Memory B cell (primary cell): ENCODE measurements at regions not wholly inside any gene's neighbourhood (a gene's known extent, or its start where the extent isn't known, plus 50 kb on each side); places are given as distances from the start of the nearest gene placed in this dataset.
"Not testable (repeated sequence)": the region's sequence is repeated elsewhere in the genome, so short reads cannot be mapped to it uniquely, and the experiment has no call there.

ENCODE experiments used
- ATAC-seq: fragments of 150-1000 bp; cut with Tn5 transposase; 2 replicates; pipeline ENCODE4 v1.10.0; 2021; ENCODE audit warnings: low read depth, mild to moderate bottlenecking, moderate library complexity
- DNase-seq, 2 donors: peaks; one replicate each; pipeline ENCODE4 v3.0.0; 2022; ENCODE audit warnings: low spot score in 2 of 2
- H3K27ac Mint-ChIP-seq: one replicate; pipeline ENCODE4 v1.8.0; 2022; ENCODE audit warnings: mild to moderate bottlenecking, moderate library complexity, mixed read lengths
- H3K27me3 Mint-ChIP-seq: one replicate; pipeline ENCODE4 v1.8.0; 2022; ENCODE audit warnings: mixed read lengths
- H3K36me3 Mint-ChIP-seq: one replicate; pipeline ENCODE4 v1.8.0; 2022; ENCODE audit warnings: mild to moderate bottlenecking, mixed read lengths
- H3K4me1 Mint-ChIP-seq: one replicate; pipeline ENCODE4 v1.8.0; 2022; ENCODE audit warnings: mixed read lengths
- H3K4me3 Mint-ChIP-seq: one replicate; pipeline ENCODE4 v1.8.0; 2022; ENCODE audit warnings: mild to moderate bottlenecking, moderate library complexity, mixed read lengths
- H3K9me3 Mint-ChIP-seq: one replicate; pipeline ENCODE4 v1.8.0; 2022; ENCODE audit warnings: mixed read lengths

DNA sequence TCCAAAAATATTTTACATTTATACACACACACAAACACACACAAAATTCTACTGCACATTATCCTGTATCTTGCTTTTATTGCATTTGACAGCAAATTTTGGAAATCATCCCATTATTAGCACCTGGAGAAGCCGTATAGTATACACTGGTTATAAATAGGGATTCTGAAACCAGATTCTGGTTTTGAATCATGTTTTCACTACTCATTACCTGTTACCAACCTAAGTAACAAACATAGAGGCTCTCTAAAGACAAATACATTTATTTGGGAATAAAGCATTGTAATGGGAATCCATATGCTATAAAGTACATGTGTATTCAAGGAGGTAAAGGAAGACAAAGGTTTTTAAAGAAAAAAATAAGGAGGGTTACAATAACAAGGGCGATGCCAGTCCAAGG is 106.8 kb downstream of the OR2B2 start:
- Mint-ChIP-seq H3K27ac (no peak overlapping the region), H3K27me3 (no peaks in the 10 kb centered on the region), H3K9me3 (no peaks in the 10 kb centered on the region), H3K4me3 (no peak overlapping the region), H3K36me3 (no peaks in the 10 kb centered on the region), H3K4me1 (peaks cover 9% of the 10 kb centered on the region)
- ATAC-seq (no peak), DNase-seq (no peak)

DNA sequence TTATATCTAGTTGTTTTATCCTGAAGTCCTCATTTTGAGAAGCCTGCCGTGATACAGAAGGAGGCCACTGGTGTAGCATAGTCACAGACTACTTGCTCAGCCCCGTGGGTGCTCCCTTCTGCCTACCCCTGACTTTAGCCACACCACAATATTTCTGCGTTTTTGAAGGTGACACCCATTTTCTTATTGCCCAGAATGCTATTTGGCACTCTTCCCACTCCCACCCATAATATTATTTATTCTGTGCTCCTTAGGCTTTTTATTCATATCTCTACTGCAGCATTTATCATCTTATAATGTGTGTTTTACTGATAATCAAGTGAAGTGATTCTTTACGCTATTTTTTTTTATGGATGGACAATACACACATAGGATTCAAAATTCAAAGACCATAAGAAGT is 107.3 kb downstream of the OR2B2 start:
- DNase-seq = no peak
- H3K27ac Mint-ChIP-seq = no peak overlapping the region
- no peak for ATAC-seq

DNA sequence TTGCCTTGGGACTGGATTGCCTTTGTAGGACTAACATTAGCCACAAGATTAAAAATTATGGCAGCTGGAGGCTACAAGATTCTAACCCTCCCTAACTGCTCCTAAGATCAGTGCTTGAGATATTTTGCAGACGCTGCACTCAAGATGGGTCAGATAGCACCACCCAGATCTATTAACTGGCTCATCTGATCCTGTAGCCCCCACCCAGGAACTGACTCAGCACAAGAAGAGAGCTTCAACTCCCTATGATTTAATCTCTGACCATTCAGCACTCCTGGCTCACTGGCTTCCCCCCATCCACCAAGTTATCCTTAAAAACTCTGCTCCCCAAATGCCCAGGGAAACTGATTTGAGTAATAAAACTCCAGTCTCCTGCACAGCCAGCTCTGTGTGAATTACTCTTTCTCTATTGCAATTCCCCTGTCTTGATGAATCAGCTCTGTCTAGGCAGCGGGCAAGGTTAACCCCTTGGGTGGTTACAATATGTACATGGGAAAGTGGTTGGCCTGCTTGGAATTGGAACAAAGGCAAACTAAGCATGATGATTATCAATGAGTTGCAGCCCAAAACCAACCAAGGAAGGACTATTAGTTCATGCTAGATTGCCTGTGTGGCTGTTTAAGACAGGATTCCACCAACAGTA is 111.3 kb downstream of the OR2B2 start:
- Mint-ChIP-seq H3K9me3 (no peaks in the 10 kb centered on the region), H3K27ac (no peak overlapping the region), H3K4me1 (no peaks in the 10 kb centered on the region), H3K36me3 (no peaks in the 10 kb centered on the region), H3K27me3 (no peaks in the 10 kb centered on the region), H3K4me3 (no peak overlapping the region)
- DNase-seq (no peak), ATAC-seq (no peak)

More for the DNA sequence above, 107.3 kb downstream of the OR2B2 start:
- peaks cover 9% of the 10 kb centered on the region for H3K4me1 Mint-ChIP-seq
- no peaks in the 10 kb centered on the region for H3K9me3 Mint-ChIP-seq
- H3K4me3 Mint-ChIP-seq = no peak overlapping the region
- no peaks in the 10 kb centered on the region for H3K36me3 Mint-ChIP-seq
- H3K27me3 Mint-ChIP-seq = no peaks in the 10 kb centered on the region

DNA sequence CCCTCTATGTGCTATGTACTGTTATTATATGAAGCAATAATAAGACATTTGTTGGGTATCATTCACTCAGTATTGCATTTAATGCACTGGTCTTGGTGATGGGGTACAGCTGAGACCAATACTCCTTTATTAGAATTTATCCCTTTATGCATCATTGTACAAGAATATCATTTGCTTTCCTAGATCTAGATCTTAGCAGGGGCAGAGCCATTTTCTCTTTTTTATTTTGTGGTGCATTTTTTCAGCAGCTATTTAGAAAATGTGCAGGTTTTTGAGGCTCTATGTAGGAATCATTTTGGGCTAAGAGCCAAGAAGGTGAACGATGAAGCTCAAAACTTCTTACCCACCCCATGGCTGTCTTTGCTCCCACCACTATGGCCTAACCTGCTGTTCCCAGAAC is 114.2 kb downstream of the OR2B2 start:
- Mint-ChIP-seq H3K4me3 (no peak overlapping the region), H3K36me3 (no peaks in the 10 kb centered on the region), H3K9me3 (no peaks in the 10 kb centered on the region), H3K27ac (no peak overlapping the region), H3K4me1 (peaks cover under 1% of the 10 kb centered on the region), H3K27me3 (no peaks in the 10 kb centered on the region)
- ATAC-seq = no peak
- DNase-seq = no peak

DNA sequence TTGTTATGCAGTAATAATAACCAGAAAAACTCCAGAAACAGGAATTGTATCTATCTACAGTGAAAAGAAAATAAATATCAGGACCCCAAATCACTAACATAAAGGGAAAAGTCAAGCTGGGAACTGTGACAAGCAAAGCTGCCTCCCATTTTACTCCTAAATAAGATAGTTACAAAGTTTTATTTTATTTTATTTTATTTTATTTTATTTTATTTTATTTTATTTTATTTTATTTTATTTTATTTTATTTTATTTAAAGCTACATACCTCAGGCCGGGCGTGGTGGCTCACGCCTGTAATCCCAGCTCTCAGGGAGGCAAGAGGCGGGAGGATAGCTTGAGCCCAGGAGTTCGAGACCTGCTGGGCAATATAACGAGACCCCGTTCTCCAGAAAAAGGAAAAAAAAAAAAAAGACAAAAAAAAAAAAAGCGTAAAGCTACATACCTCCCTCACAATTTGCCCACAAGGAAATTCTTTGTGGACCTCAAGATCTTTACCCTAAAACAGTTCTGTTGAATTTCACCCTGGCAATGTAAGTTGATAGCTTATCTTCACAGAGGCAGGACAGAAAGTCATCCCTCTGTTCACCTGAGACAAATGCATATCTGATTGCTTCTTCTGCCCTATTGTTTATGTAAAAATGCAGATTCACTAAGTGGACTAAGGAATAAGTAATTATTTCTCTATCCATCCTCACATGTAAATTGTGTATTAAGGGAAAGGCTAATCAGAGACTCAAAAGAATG is 115.3 kb downstream of the OR2B2 start:
- H3K4me3 Mint-ChIP-seq, H3K27me3 Mint-ChIP-seq, DNase-seq, ATAC-seq, H3K9me3 Mint-ChIP-seq, H3K4me1 Mint-ChIP-seq, H3K27ac Mint-ChIP-seq, H3K36me3 Mint-ChIP-seq: not testable (repeated sequence)

DNA sequence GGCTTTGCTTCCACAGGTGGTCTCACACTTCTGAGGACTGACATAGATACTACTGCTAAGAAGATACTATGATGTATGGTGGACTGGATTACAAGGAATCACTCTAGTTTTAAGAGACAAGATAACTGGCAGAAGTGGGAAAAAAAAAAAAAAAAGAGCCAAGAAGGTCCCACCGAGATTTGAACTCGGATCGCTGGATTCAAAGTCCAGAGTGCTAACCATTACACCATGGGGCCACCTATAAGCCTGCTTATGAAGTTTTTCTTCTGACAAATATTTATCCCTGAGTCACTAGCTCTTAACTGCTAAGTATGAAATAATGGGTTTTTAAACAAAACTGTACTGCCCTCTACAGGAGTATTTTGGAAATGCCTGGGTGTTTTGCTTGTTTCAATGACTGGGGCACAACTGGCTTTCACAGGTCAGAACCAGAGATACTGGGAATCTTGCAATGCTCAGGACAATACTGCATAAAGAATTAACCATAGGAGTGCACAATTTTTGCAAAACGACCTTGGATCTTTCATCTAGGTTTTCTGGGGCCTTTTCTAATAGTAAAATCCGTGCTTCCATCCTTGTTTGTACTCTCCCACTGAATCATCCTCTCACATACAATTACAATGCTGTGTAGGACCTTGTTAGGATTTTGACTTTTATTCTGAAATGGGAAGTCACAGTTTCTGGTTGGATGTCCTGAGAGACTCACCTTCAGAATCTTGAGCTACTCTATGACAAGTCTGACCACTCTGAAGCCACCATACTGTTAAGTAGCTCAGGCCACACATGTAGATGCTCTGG is 116.3 kb downstream of the OR2B2 start:
- H3K36me3 Mint-ChIP-seq = no peaks in the 10 kb centered on the region

DNA sequence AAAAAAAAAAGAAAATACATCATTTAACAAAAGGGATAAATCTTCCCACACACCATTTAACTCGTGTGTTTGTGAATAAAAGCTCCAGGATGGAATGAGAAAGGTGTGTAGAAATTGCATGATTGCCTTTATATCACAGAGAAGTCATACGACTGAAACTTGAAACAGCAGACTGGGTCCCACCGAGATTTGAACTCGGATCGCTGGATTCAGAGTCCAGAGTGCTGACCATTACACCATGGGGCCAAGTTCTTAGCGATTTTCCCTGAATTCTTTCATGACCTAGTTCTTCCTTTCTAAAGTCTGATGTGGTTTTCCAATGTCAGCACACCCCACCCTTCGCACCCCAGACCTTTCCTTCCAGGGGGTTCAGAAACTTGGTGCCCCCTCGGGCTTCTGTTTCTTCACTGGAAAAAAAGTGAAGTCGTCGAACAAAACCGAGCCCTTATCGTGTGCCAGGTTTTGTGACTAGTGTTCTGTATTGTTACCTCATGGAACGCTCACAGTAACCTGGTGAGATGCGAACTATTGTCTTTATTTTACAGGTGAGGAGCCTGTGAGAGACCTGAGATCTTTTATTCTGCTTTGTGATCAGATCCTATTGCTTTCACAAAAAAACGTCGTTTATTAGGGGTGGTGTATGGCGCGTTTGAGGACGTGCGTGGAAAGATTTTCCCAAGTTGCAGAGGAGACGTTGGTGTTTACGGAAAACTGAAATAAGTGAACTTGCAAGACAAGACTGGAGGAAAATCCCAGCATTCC is 120.8 kb downstream of the OR2B2 start:
- Mint-ChIP-seq H3K4me1 (peaks cover 12% of the 10 kb centered on the region), H3K36me3 (no peaks in the 10 kb centered on the region), H3K27me3 (no peaks in the 10 kb centered on the region), H3K9me3 (no peaks in the 10 kb centered on the region), H3K27ac (peak overlapping the region; percentile 56), H3K4me3 (peak overlapping the region; percentile 84)
- DNase-seq (no peak), ATAC-seq (no peak)

More for the DNA sequence above, 116.3 kb downstream of the OR2B2 start:
- ATAC-seq (peak; percentile 61), DNase-seq (peak; percentile 76 to 84)
- no peaks in the 10 kb centered on the region for H3K9me3 Mint-ChIP-seq
- H3K4me1 Mint-ChIP-seq = peaks cover 12% of the 10 kb centered on the region
- H3K27me3 Mint-ChIP-seq = no peaks in the 10 kb centered on the region
- H3K27ac Mint-ChIP-seq = peak overlapping the region; percentile 87
- no peak overlapping the region for H3K4me3 Mint-ChIP-seq

DNA sequence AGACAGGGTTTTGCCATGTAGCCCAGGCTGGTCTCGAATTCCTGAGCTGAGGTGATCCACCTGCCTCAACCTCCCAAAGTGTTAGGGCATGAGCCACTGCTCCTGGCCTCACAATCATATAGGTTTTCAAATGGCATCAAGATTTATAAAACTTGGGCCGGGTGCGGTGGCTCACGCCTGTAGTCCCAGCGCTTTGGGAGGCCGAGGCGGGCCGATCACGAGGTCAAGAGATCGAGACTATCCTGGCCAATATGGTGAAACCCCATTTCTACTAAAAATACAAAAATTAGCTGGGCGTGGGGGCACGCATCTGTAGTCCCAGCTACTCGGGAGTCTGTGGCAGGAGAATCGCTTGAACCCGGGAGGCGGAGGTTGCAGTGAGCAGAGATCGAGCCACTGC is 123.8 kb downstream of the OR2B2 start:
- not testable (repeated sequence) for H3K9me3 Mint-ChIP-seq, H3K27ac Mint-ChIP-seq, DNase-seq, H3K27me3 Mint-ChIP-seq, ATAC-seq, H3K36me3 Mint-ChIP-seq, H3K4me3 Mint-ChIP-seq
- peaks cover 12% of the 10 kb centered on the region for H3K4me1 Mint-ChIP-seq

DNA sequence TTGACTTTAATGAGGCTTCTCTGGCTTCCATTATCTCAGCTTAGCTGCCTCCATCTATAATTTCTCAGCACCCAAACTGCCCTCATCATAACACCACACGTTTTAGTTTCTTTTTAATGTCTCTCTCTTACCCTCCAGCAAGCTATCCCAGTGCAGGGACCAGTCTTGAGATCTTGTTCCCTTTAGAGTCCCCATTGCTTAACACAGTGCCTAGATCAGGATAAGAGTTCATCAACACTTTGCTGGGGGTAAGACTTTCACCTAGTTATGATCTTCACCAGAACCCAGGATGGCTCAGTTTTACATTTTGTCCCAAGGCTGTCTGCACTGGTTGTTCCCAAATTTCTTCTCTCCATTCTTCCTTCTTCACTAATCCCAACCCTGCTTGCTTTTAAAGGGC is 126.1 kb downstream of the OR2B2 start:
- Mint-ChIP-seq H3K27ac (no peak overlapping the region), H3K27me3 (peaks cover 3% of the 10 kb centered on the region), H3K9me3 (no peaks in the 10 kb centered on the region), H3K4me3 (no peak overlapping the region), H3K4me1 (no peaks in the 10 kb centered on the region), H3K36me3 (no peaks in the 10 kb centered on the region)
- ATAC-seq (no peak), DNase-seq (no peak)

DNA sequence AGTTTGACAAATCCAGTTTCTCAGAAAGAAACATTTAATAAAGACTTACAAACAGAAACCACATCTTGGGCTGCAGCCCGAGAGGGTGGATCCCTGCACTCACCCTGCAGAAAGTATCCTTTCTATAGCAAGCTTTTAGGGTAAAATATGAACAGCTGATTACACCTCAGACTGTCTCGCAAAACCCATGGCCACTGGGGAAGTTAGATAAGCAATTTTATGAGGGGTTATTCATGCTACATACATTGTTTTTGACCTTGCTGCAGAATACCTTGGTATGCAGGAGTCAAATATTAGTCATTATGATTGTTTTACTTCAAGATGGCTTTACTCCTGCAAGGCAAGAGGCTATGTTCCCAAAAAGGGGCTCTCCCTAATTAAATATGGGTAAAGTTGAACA is 126.9 kb downstream of the OR2B2 start:
- no peak overlapping the region for H3K4me3 Mint-ChIP-seq
- no peaks in the 10 kb centered on the region for H3K4me1 Mint-ChIP-seq
- H3K27me3 Mint-ChIP-seq = peaks cover 3% of the 10 kb centered on the region
- ATAC-seq (no peak), DNase-seq (no peak)
- H3K36me3 Mint-ChIP-seq = no peaks in the 10 kb centered on the region
- no peak overlapping the region for H3K27ac Mint-ChIP-seq
- no peaks in the 10 kb centered on the region for H3K9me3 Mint-ChIP-seq

DNA sequence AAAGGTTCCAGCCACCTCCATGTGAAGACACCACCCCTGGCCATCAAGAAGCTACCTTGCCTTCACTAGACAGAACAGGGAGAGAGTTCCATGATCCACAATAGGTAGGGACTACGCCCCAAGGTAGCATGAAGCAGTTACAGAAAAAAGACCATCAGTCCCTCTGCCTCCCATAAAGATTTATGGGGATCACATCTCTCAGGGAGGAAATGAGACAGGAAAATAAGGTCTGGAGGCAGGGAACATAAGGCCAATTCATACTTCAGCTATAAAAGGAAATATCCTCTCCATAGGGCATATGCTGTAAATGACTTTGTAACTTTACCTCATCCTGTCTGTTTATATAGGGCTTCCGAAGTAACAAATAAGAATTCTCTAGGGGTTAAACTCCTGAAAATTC is 129.4 kb downstream of the OR2B2 start:
- ATAC-seq (no peak), DNase-seq (no peak)
- H3K9me3 Mint-ChIP-seq = peaks cover 1% of the 10 kb centered on the region
- H3K36me3 Mint-ChIP-seq = no peaks in the 10 kb centered on the region
- H3K4me3 Mint-ChIP-seq = no peak overlapping the region
- no peak overlapping the region for H3K27ac Mint-ChIP-seq
- H3K27me3 Mint-ChIP-seq = peaks cover 4% of the 10 kb centered on the region
- H3K4me1 Mint-ChIP-seq = peaks cover 2% of the 10 kb centered on the region

DNA sequence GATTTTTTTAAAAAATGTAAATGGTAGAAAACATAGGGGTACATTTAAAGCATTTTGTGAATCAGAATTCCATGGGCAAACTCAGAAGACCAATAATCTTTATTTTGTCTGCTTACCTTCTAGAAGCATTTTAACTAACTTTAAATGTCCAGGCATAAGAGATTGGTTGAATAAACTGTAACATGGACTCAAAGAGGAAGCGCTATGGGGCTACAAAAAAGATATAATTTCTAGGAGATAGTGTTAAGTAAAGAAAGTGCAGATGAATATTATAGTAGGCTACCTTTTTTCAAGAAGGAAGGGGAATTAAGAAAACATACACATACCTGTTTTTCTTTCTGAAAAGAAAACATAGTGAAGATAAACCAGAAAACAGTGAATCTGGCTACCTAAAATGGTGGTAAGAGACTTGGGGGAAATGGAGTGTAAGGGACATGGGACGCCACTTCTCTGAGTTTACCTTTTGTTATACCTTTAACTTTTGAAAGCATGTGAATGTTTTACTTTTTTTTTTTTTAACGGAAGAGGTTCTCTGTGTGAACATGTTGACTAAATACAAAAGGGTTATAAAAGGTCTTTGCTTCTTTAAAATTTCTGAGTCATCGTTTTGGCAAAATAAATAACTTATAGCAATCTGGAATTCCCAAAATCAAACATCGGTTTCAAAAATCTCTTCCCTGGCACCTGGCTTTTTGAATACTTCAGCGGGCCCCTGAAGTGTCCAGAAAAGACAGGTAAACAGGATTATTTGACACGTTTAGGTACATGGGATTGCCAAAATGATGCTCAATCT is 133.4 kb downstream of the OR2B2 start:
- ATAC-seq = no peak
- Mint-ChIP-seq H3K27ac (no peak overlapping the region), H3K4me3 (no peak overlapping the region), H3K4me1 (peaks cover 8% of the 10 kb centered on the region), H3K27me3 (peaks cover 4% of the 10 kb centered on the region), H3K9me3 (peaks cover 4% of the 10 kb centered on the region), H3K36me3 (no peaks in the 10 kb centered on the region)
- DNase-seq = no peak

DNA sequence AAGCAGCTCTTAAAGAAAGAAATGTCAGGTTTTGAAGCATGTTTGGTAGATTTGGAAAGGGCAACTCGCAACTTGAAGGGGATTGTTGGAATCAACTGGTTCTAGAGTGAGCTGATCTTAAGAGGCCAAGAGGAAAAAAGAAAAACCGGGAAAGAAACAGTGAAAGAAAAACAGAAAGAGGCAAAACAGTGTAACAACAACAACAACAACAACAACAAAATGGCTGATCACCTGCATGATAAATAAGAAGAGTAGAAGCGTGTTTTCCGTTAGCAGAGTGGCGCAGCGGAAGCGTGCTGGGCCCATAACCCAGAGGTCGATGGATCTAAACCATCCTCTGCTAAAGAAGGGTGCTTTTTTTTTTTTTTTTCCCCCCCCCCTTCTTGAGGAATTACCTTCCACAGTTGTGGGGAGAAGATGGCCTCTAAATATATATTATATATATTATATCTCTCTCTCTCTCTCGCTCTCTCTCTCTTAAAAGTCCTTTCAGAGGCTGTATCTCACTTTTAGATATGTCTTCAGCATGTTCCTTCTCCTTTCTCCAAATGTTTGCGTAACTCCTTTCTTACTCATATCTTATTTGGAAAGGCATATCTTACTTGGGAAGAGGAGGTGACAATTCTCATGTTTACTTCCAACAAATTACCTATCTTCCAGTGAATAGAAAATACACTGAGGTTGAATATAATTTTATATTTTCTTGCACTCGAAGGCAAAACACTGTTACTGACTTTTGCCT is 134.4 kb downstream of the OR2B2 start:
- no peak overlapping the region for H3K4me3 Mint-ChIP-seq
- no peaks in the 10 kb centered on the region for H3K36me3 Mint-ChIP-seq
- no peak for DNase-seq
- H3K9me3 Mint-ChIP-seq = peaks cover 4% of the 10 kb centered on the region
- ATAC-seq = no peak
- peaks cover 4% of the 10 kb centered on the region for H3K27me3 Mint-ChIP-seq
- H3K4me1 Mint-ChIP-seq = peaks cover 17% of the 10 kb centered on the region
- peak overlapping the region; percentile 41 for H3K27ac Mint-ChIP-seq
